Dedifferentiated amniotic fluid mesenchymal stem cell (primary cell): ENCODE measurements at regions not wholly inside any gene's neighbourhood (a gene's known extent, or its start where the extent isn't known, plus 50 kb on each side); places are given as distances from the start of the nearest gene placed in this dataset.
"Not testable (repeated sequence)": the region's sequence is repeated elsewhere in the genome, so short reads cannot be mapped to it uniquely, and the experiment has no call there.

Experiments used
- DNase-seq: peaks from one replicate; pipeline ENCODE4 v3.0.0-alpha.2; 2016; ENCODE audit errors: extremely low spot score

GRCh38 chr3:186454881-186455703 lies 89.1 kb downstream of the CRYGS start:
- DNase-seq: no peak

GRCh38 chr3:186453531-186453930 lies 90.6 kb downstream of the CRYGS start:
- DNase-seq: no peak

GRCh38 chr3:186452517-186452916 lies 90.5 kb upstream of the DGKG start:
- DNase-seq: peak; percentile 17

GRCh38 chr3:186451371-186451770 lies 89.3 kb upstream of the DGKG start:
- DNase-seq: no peak

GRCh38 chr3:186444974-186445373 lies 82.9 kb upstream of the DGKG start:
- DNase-seq: no peak

- no peak for DNase-seq
Measured at GRCh38 chr3:186444288-186444687, 82.3 kb upstream of the DGKG start.

GRCh38 chr3:186442979-186443378 lies 80.9 kb upstream of the DGKG start:
- DNase-seq: not testable (repeated sequence)

- DNase-seq: no peak
Measured at GRCh38 chr3:186442162-186442561, 80.1 kb upstream of the DGKG start.

GRCh38 chr3:186440891-186441290 lies 78.9 kb upstream of the DGKG start:
- DNase-seq: no peak

GRCh38 chr3:186439725-186440124 lies 77.7 kb upstream of the DGKG start:
- no peak for DNase-seq

GRCh38 chr3:186435332-186435731 lies 73.3 kb upstream of the DGKG start:
- not testable (repeated sequence) for DNase-seq

GRCh38 chr3:186432944-186433732 lies 71.1 kb upstream of the DGKG start:
- no peak for DNase-seq

GRCh38 chr3:186432189-186432588 lies 70.2 kb upstream of the DGKG start:
- DNase-seq: no peak

GRCh38 chr3:186427627-186428281 lies 65.7 kb upstream of the DGKG start:
- DNase-seq: no peak

GRCh38 chr3:186425788-186426730 lies 64.0 kb upstream of the DGKG start:
- peak; percentile 77 for DNase-seq

GRCh38 chr3:186421946-186422345 lies 59.9 kb upstream of the DGKG start:
- DNase-seq: no peak

GRCh38 chr3:186418671-186419145 lies 56.7 kb upstream of the DGKG start:
- DNase-seq: no peak

- DNase-seq: peak; percentile 21
Measured at GRCh38 chr3:186417791-186418190, 55.8 kb upstream of the DGKG start.

GRCh38 chr3:186414735-186415419 lies 52.8 kb upstream of the DGKG start:
- peak; percentile 40 for DNase-seq

GRCh38 chr3:186413615-186414415 lies 51.8 kb upstream of the DGKG start:
- no peak for DNase-seq
